NT2/D1 (cell line): ENCODE measurements at regions not wholly inside any gene's neighbourhood (a gene's known extent, or its start where the extent isn't known, plus 50 kb on each side); places are given as distances from the start of the nearest gene placed in this dataset.

Source experiments
- SUZ12 ChIP-seq: IDR thresholded peaks from 2 replicates; pipeline ENCODE4 v1.6.1; 2011; ENCODE audit not compliant: insufficient read length, insufficient read depth; ENCODE audit errors: extremely low read depth
- YY1 ChIP-seq: IDR thresholded peaks from 2 replicates; pipeline ENCODE4 v1.6.1; 2011; ENCODE audit not compliant: insufficient read length, insufficient read depth
- ZNF274 ChIP-seq: IDR thresholded peaks from 2 replicates; pipeline ENCODE4 v1.6.1; 2011; ENCODE audit warnings: mild to moderate bottlenecking, low read depth, low read length

DNA sequence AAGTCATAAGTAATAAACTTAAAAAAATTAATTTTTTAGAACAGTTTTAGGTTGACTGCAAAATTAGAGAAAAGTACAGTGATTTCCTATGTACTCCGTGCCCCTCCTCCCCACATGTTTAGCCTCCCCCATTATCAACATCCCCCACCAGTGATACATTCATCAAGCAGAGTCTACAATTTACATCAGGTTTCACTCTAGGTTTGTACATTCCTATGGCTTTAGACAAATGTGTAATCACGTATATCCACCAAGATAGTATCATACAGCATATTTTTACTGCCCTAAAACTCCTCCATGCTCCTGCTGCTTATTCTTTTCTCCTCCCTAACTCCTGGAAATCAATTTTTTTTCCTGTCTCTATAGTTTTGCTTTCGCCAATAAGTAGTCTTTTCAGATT, 438.7 kb downstream of the LRFN5 start:
- TF ChIP-seq YY1 (no peak), ZNF274 (no peak), SUZ12 (no peak)
